HTR-8/SVneo (cell line): ENCODE measurements at regions not wholly inside any gene's neighbourhood (a gene's known extent, or its start where the extent isn't known, plus 50 kb on each side); places are given as distances from the start of the nearest gene placed in this dataset.

ENCODE experiments used
- DNase-seq: peaks from one replicate; pipeline ENCODE4 v3.0.0; 2011; ENCODE audit warnings: low spot score, mixed read lengths; ENCODE audit not compliant: insufficient read length
- FAIRE-seq: peaks from 2 replicates; lab custom pipeline; 2011; peaks lifted over from hg19 to GRCh38; lab: Jason Lieb, UNC

DNA sequence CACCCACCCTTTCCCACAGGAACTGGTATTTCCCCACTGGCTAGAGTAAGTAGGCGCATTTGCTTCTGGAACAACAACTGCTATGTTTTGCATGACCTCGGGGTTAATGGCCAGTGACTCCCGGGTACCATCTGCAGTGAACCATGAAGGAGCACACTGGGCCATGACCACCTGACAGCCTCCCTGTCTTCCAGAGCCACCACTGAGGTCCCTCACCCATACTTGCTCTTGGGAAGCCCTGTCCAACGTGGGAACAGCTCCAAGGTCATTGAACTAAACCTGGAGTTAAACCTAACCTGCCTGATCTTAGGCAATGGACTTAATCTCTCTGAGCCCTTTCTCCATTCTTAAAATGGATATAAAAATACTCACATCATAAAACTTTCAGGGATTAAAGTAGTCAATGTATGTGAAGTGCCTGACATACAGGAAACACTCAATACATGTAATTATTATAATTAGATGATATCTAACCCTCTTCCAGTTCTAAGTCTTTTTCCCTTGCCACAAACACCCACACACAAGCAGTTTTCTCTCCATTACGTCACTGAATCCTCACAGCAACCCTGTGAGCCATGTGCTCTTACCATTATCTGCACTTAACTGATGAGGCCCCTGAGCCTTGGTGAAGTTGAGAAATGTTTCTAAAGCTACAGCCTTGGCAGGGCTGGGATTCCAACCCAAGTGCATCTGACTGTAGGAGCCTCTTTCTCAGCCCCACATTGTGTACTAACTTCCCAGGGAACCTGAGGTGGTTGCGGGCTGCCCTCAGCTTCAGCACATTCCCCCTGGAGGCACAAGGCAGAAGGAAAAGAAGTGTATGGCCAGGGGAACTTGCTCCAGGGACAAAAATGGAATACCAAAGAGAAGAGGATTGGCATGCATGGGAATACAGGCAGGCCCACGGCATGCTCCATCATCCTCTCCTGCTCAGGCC, 74.5 kb upstream of the NCAM1 start:
- peak; percentile 9 for FAIRE-seq

DNA sequence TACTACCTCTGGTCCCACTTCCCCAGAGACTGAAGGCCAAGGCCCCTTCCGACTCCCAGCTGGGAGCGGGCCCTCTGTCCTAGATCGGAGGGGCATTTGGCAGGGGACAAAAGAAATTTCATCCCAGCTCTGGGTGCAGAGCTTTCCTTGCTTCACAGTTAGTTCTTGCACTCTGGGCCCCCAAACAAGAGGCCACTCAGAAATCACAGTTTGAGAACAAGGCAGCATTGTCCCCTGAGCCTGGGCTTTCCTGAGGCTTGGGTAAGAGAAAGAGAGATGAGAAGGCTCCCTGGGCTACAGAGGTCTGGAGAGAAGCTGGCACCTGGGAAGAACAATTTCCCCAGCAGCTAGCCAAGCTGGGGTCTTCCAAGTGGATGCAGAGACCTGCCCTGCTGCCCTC, 71.8 kb upstream of the NCAM1 start:
- no peak for DNase-seq
- FAIRE-seq, result no peak

More for the DNA sequence above, 74.5 kb upstream of the NCAM1 start:
- DNase-seq, result no peak

GRCh38 chr11:112899235-112900006, 61.8 kb upstream of the NCAM1 start:
- no peak for DNase-seq
- FAIRE-seq, result no peak

DNA sequence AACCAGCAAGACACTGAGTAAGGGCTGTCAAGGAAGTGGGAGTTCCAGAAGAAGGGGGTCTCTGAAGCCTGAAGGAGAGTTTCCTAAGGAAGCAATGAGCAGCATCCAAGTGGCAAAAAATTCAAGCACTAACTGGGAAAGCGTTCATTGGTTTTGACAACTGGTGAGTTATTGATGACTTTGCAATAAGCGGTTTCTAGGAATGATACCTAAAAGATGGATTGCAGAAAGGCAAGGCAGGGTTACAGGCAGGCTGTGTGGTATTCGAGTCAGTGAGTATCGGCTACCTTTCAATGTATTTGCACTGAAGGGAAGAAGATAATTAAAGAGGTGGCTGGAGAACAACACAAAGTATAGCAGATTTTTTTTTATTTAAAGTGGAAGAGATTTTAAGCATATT, 59.3 kb upstream of the NCAM1 start:
- no peak for DNase-seq
- no peak for FAIRE-seq

- no peak for FAIRE-seq
- no peak for DNase-seq
Measured at GRCh38 chr11:112902361-112903011, 58.7 kb upstream of the NCAM1 start.

DNA sequence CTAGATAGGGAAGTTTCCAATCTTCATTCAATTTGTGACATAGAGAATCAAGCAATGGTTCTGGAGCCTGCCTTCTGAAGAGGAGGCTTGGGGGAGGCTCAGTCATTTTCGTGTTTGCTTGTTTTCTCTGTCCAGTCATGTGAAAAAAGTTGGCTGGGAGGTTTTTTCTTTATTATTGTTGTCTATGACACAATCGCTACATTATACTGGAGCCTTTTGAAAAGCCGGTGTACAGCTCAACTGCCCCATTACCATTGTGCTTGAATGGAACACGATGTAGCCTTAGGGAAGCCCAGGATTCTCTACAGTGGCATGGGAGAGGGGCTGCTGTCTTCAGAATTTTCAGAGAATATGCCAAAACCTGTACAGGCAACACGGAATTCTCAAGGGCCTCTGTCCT, 57.9 kb upstream of the NCAM1 start:
- FAIRE-seq (no peak), DNase-seq (no peak)

GRCh38 chr11:112911124-112911523, 50.1 kb upstream of the NCAM1 start:
- DNase-seq, result no peak
- FAIRE-seq, result no peak
